Astrocyte (in vitro differentiated cells and primary cell): ENCODE measurements at regions not wholly inside any gene's neighbourhood (a gene's known extent, or its start where the extent isn't known, plus 50 kb on each side); places are given as distances from the start of the nearest gene placed in this dataset.

ENCODE experiments used
- DNase-seq: peaks from one replicate; pipeline ENCODE4 v3.0.0-alpha.2; 2010; ENCODE audit warnings: low read depth
- FAIRE-seq: peaks from 2 replicates; lab custom pipeline; 2011; peaks lifted over from hg19 to GRCh38; lab: Jason Lieb, UNC
- H2AFZ ChIP-seq: 2 replicates; pipeline ENCODE4 v1.6.0; 2012; ENCODE audit warnings: low read depth, low read length, inconsistent platforms
- H3K27ac ChIP-seq: 2 replicates; pipeline ENCODE4 v1.5.1; 2011; ENCODE audit warnings: low read depth, low read length, inconsistent platforms
- H3K27me3 ChIP-seq: 2 replicates; pipeline ENCODE4 v1.6.0; 2011; ENCODE audit warnings: low read length, inconsistent platforms; ENCODE audit not compliant: insufficient read depth
- H3K36me3 ChIP-seq: 2 replicates; pipeline ENCODE4 v1.5.1; 2011; ENCODE audit warnings: low read length, inconsistent platforms; ENCODE audit not compliant: insufficient read depth
- H3K4me1 ChIP-seq: 2 replicates; pipeline ENCODE4 v1.5.1; 2011; ENCODE audit warnings: low read length, inconsistent platforms; ENCODE audit not compliant: insufficient read depth
- H3K4me2 ChIP-seq: 2 replicates; pipeline ENCODE4 v1.6.0; 2012; ENCODE audit warnings: low read length, inconsistent platforms
- H3K4me3 ChIP-seq: 2 replicates; pipeline ENCODE4 v1.5.1; 2011; ENCODE audit warnings: low read depth, mild to moderate bottlenecking, low read length, inconsistent platforms; ENCODE audit not compliant: insufficient read depth
- H3K79me2 ChIP-seq: 2 replicates; pipeline ENCODE4 v1.6.0; 2012; ENCODE audit warnings: mild to moderate bottlenecking, low read length, inconsistent platforms; ENCODE audit not compliant: insufficient read depth
- H3K9ac ChIP-seq: 2 replicates; pipeline ENCODE4 v1.6.0; 2012; ENCODE audit warnings: mild to moderate bottlenecking, low read length, inconsistent platforms
- H3K9me3 ChIP-seq: 2 replicates; pipeline ENCODE4 v1.5.1; 2012; ENCODE audit warnings: low read depth, mild to moderate bottlenecking, low read length, inconsistent platforms; ENCODE audit not compliant: insufficient read depth
- H4K20me1 ChIP-seq: 2 replicates; pipeline ENCODE4 v1.6.0; 2012; ENCODE audit warnings: low read length, inconsistent platforms; ENCODE audit not compliant: insufficient read depth
- H3K27ac Mint-ChIP-seq: one replicate; pipeline ENCODE4 v1.8.0; 2021; ENCODE audit warnings: mild to moderate bottlenecking, mixed read lengths; ENCODE audit not compliant: unreplicated experiment
- H3K27me3 Mint-ChIP-seq: one replicate; pipeline ENCODE4 v1.8.0; 2021; ENCODE audit warnings: low read depth, mixed read lengths; ENCODE audit not compliant: unreplicated experiment
- H3K36me3 Mint-ChIP-seq: one replicate; pipeline ENCODE4 v1.8.0; 2021; ENCODE audit warnings: low read depth, mixed read lengths; ENCODE audit not compliant: unreplicated experiment
- H3K4me1 Mint-ChIP-seq: one replicate; pipeline ENCODE4 v1.8.0; 2021; ENCODE audit warnings: low read depth, mixed read lengths; ENCODE audit not compliant: unreplicated experiment
- H3K4me3 Mint-ChIP-seq: one replicate; pipeline ENCODE4 v1.8.0; 2021; ENCODE audit warnings: mild to moderate bottlenecking, moderate library complexity, mixed read lengths; ENCODE audit not compliant: unreplicated experiment
- H3K9me3 Mint-ChIP-seq: one replicate; pipeline ENCODE4 v1.8.0; 2021; ENCODE audit warnings: mild to moderate bottlenecking, mixed read lengths; ENCODE audit not compliant: unreplicated experiment
- CTCF ChIP-seq: IDR thresholded peaks from 2 replicates; pipeline ENCODE4 v1.5.1; 2011; ENCODE audit warnings: low read depth, mild to moderate bottlenecking, inconsistent platforms, low read length, moderate library complexity; ENCODE audit not compliant: insufficient read depth
- EZH2 ChIP-seq: IDR thresholded peaks from 2 replicates; pipeline ENCODE4 v1.6.1; 2012; ENCODE audit warnings: mild to moderate bottlenecking, low read length, inconsistent platforms; ENCODE audit not compliant: insufficient read depth

GRCh38 chr5:161064781-161065180 lies 212.8 kb upstream of the ATP10B start:
- no peaks in the 10 kb centered on the region for H4K20me1 ChIP-seq
- no peak for DNase-seq
- no peaks in the 10 kb centered on the region for H3K79me2 ChIP-seq
- H3K27me3 ChIP-seq, result no peaks in the 10 kb centered on the region
- no peaks in the 10 kb centered on the region for H3K4me1 Mint-ChIP-seq
- H3K9ac ChIP-seq, result no peak overlapping the region
- FAIRE-seq, result no peak
- no peak overlapping the region for H3K27ac ChIP-seq
- H3K4me2 ChIP-seq, result no peak overlapping the region
- TF ChIP-seq EZH2 (no peak), CTCF (no peak)
- no peaks in the 10 kb centered on the region for H3K9me3 ChIP-seq
- no peak overlapping the region for H2AFZ ChIP-seq
- no peak overlapping the region for H3K4me3 ChIP-seq
- no peaks in the 10 kb centered on the region for H3K36me3 Mint-ChIP-seq
- no peaks in the 10 kb centered on the region for H3K9me3 Mint-ChIP-seq
- H3K27ac Mint-ChIP-seq, result no peak overlapping the region
- H3K4me1 ChIP-seq, result no peaks in the 10 kb centered on the region
- H3K27me3 Mint-ChIP-seq, result peaks cover 4% of the 10 kb centered on the region
- H3K36me3 ChIP-seq, result no peaks in the 10 kb centered on the region
- no peak overlapping the region for H3K4me3 Mint-ChIP-seq

- FAIRE-seq, result no peak
- H3K4me2 ChIP-seq, result no peak overlapping the region
- TF ChIP-seq EZH2 (no peak), CTCF (no peak)
Observed at GRCh38 chr5:161064297-161064696, 212.3 kb upstream of the ATP10B start.

GRCh38 chr5:161058781-161059180 lies 206.8 kb upstream of the ATP10B start:
- FAIRE-seq (no peak), DNase-seq (peak; percentile 38)
- Histone ChIP-seq H3K4me1 (no peaks in the 10 kb centered on the region), H3K9me3 (no peaks in the 10 kb centered on the region), H4K20me1 (no peaks in the 10 kb centered on the region), H3K36me3 (no peaks in the 10 kb centered on the region), H3K4me3 (no peak overlapping the region), H3K9ac (no peak overlapping the region), H3K4me2 (no peak overlapping the region), H3K27me3 (no peaks in the 10 kb centered on the region), H3K27ac (no peak overlapping the region), H3K79me2 (no peaks in the 10 kb centered on the region), H2AFZ (no peak overlapping the region)
- Mint-ChIP-seq H3K27me3 (no peaks in the 10 kb centered on the region), H3K36me3 (no peaks in the 10 kb centered on the region), H3K4me3 (no peak overlapping the region), H3K27ac (no peak overlapping the region), H3K4me1 (peaks cover 2% of the 10 kb centered on the region), H3K9me3 (peaks cover 2% of the 10 kb centered on the region)
- no peak for TF ChIP-seq EZH2
- TF ChIP-seq CTCF, result no peak

More at GRCh38 chr5:161064297-161064696, 212.3 kb upstream of the ATP10B start:
- Mint-ChIP-seq H3K27me3 (peaks cover 4% of the 10 kb centered on the region), H3K4me3 (no peak overlapping the region), H3K36me3 (no peaks in the 10 kb centered on the region), H3K9me3 (no peaks in the 10 kb centered on the region), H3K4me1 (no peaks in the 10 kb centered on the region), H3K27ac (no peak overlapping the region)
- H3K9me3 ChIP-seq, result no peaks in the 10 kb centered on the region
- no peaks in the 10 kb centered on the region for H3K79me2 ChIP-seq
- no peaks in the 10 kb centered on the region for H3K36me3 ChIP-seq
- no peaks in the 10 kb centered on the region for H3K27me3 ChIP-seq
- DNase-seq, result no peak
- no peak overlapping the region for H3K27ac ChIP-seq
- H3K4me1 ChIP-seq, result no peaks in the 10 kb centered on the region
- H4K20me1 ChIP-seq, result no peaks in the 10 kb centered on the region
- no peak overlapping the region for H3K9ac ChIP-seq
- H2AFZ ChIP-seq, result no peak overlapping the region
- H3K4me3 ChIP-seq, result no peak overlapping the region
